Erythroblast (primary cell): ENCODE measurements at regions not wholly inside any gene's neighbourhood (a gene's known extent, or its start where the extent isn't known, plus 50 kb on each side); places are given as distances from the start of the nearest gene placed in this dataset.

Experiments
- DNase-seq, 2 experiments: peaks; one replicate each; lab custom pipeline; 2025; lab: John Stamatoyannopoulos, UW
- GATA1 ChIP-seq: IDR thresholded peaks from 2 replicates; pipeline ENCODE4 v1.6.1; 2011; ENCODE audit warnings: low read depth, mild to moderate bottlenecking, control low read depth, low read length, moderate library complexity
- POLR2A ChIP-seq: IDR thresholded peaks from 2 replicates; pipeline ENCODE4 v1.6.1; 2011; ENCODE audit warnings: mild to moderate bottlenecking, low read length

DNA sequence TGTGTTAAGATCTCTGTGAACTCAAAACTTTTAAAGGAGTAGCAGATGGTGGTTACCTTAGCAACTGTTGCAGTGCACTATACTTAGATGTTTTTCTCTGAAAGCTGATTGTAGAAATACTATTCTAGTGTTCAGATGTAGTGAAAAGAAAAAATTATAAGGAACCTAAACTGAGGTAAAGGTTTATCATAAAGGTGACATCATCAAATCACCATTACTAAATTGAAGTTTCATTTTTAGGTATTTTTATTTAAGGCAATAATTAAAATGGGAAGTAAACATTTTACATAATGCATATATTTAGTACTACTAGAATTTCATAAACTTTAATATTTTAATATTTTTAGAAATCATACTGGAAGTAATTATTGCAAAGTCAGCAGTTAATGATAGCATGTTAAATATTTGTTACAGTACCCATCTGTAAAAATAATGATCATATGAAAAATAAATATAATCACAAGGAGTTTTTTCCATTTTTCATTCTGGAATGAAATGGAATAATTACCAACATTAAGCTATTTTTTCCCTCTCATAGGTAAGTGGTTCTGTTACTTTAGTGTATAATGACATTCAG, 141.1 kb upstream of the NAV3 start:
- DNase-seq: no peak
- TF ChIP-seq GATA1 (no peak), POLR2A (no peak)

- TF ChIP-seq POLR2A: no peak
- TF ChIP-seq GATA1: no peak
- no peak for DNase-seq
These were observed 143.4 kb upstream of the NAV3 start for GRCh38 chr12:77687321-77687720.

GRCh38 chr12:77686760-77687159, 143.9 kb upstream of the NAV3 start:
- no peak for TF ChIP-seq GATA1
- TF ChIP-seq POLR2A: no peak
- no peak for DNase-seq

GRCh38 chr12:77685901-77686300, 144.8 kb upstream of the NAV3 start:
- DNase-seq: no peak
- TF ChIP-seq GATA1 (no peak), POLR2A (no peak)

DNA sequence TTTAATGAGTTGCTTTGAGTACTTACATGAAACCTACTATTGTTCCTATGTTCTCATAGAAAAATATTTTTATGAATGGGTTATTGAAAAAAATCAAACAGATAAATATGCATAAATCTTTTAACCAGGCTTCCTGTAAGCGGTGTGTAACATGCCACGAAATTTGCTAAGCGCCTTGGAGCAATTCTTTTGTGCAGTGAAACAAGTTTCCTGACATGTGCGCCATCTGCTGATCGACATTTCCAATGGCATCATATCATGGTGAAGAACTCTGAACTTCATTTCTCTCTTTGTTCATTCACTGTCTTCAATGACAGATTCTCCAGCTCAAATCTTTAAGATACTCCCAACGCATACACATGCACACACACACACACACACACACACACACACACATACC, 145.6 kb upstream of the NAV3 start:
- TF ChIP-seq POLR2A (no peak), GATA1 (no peak)
- DNase-seq: peak; percentile 2 to 26

DNA sequence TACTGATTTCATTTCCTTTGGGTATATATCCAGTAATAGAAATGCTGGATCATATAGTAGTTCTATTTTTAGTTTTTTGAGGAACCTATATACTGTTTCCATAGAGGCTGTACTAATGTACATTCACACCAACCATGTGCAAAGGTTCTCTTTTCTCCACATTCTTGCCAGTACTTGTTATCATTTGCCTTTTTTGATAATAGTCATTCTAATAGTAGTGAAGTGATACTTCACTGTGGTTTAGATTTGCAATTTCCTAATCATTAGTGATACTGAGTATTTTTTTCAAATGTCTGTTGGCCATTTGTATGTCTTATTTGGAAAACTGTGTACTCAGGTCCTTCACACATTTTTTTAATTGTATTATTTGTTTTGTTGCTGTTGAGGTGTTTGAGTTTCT, 148.2 kb upstream of the NAV3 start:
- no peak for TF ChIP-seq POLR2A
- no peak for TF ChIP-seq GATA1
- no peak for DNase-seq

DNA sequence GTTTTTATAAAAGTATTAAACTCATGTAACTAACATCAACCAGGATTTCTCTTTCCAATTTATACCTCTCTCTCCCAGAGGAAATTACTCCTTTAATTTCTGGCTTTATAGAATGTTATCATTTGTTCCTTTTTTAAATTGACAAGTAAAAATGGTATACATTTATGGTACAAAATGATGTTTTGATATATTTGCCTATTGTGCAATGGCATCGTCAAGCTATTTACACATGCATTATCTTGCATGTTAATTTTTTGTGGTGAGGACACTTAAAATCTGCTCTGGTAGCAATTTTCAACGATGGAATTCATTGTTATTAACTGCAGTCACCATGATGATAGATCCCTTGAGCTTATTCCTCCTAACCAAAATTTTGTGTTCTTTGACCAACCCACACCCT, 149.0 kb upstream of the NAV3 start:
- TF ChIP-seq POLR2A (no peak), GATA1 (no peak)
- no peak for DNase-seq

DNA sequence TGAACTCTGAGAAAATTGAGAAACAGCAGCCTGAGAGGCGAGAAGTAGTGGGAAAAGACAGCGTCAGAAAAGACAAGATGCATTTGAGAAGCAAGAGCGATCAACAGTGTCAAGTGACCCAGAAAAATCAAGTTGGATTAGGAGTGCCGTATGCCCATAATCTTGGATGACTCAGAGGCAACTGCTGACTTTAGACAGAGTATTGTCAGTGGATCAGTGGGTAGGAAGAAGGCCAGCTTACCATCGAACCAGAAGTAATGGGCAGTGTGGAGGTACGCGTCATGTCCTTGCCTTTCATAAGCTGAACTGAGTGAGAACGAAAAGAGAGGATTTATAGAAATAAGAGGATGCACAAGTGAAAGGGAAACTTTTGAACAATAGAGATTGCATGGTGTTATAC, 151.0 kb upstream of the NAV3 start:
- no peak for DNase-seq
- TF ChIP-seq POLR2A (no peak), GATA1 (no peak)

DNA sequence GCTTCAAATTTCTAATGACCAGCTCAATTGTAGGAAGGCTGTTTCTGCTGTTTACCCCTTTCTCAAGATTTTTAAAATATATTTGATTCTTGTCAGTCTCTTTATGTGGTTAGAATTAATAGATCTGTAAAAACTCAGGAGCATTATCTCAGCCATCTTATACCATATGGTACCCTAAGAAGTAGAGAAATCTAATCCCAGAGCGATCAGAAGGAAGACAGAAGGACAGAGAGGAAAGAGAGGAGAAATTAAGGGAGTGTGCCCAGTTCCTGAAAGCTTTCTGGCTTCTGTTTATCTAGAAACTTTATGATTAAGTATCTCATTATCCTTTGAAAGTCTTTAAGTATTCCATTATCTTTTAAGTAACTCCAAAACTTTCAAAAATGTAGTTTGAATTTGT, 152.1 kb upstream of the NAV3 start:
- TF ChIP-seq POLR2A: no peak
- no peak for TF ChIP-seq GATA1
- no peak for DNase-seq

DNA sequence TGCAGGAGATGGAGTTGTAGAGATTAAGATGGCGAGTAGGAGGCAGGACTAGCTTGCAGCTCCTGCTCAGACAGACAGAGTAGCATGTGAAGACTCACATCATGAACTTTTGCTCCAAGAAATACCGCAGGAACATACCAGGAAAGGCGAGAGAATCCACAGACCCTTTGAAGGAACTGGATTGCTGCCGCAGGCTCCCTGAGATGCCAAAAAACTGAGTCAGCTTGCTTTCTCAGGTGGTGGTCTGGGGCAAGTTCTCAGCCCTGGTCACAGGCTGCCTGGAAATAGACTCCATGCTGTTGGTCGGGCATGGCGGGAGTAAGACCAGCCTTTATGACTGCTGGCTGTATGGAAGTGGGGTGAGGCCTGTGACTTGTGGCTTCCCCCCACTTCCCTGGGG, 163.6 kb upstream of the NAV3 start:
- TF ChIP-seq GATA1: no peak
- TF ChIP-seq POLR2A: no peak
- DNase-seq: no peak

DNA sequence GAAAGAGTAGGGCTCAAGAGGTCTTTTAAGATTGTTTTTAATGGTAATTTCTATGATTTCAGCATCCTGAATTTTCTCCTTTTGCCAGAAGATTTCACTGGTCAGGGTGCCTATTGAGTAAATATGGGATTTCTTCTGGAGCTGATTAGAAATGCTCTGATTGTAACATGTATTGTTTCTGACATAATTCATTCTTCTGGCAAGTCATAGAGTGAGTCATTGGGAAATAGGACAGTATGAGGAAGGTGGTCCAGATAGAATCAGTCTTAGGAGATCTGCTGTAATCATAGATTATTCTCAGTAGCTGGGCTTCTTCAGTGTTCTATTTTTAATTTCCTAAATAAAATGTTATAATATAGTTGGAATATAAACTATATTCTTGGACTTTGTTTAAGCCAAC, 182.0 kb upstream of the NAV3 start:
- DNase-seq: no peak
- TF ChIP-seq POLR2A (no peak), GATA1 (no peak)

DNA sequence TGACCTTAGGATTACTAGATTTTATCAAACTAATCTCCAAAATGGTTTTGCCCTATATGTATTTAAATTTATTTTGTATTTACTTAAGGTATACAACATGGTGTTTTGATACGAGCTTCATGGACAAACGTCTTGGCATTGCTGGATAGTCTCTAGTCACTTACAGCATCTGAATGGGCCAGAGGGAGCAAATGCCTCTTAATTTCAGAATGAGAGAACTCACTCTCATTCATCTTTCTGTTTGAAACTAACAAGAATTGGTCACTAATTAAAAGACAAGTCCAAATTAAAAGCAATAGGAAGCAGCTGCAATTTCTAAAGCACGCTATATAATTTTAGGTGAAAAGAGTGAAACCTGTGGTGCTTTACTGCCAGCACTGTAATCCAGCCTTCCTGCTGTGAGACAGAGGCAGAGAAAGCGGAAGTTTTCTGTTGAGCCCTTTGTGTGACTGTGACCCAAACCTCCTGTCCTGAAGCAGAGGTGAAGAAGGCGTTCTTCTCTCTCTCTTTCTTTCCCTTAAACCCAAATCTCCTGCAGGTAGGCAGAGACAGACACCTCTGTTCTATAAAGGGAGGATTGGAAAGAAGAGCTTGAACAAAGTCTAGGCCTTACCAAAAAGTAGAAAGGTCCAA, 184.6 kb upstream of the NAV3 start:
- no peak for TF ChIP-seq GATA1
- no peak for TF ChIP-seq POLR2A

GRCh38 chr12:77644915-77645605, 185.6 kb upstream of the NAV3 start:
- no peak for DNase-seq
- no peak for TF ChIP-seq POLR2A
- TF ChIP-seq GATA1: no peak

More for the DNA sequence above, 184.6 kb upstream of the NAV3 start:
- no peak for DNase-seq

DNA sequence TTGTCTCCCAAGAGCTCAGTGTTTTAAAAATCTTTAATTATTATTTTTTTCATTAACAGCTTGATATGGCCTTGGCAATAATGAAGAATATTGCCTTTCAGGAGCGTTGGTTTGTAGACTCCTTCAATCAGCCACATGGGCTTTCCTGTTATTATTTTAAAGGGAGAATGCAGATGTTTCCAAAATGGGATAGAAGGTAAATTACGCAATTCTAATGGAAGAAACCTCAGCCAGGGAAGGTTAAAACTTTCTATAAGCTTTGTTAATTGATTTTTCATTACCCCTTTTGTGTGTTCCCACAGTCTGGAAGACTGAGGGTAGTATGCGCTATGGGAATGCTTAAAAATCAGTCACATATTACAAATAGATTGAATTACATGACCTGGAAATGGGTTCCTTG, 188.4 kb upstream of the NAV3 start:
- TF ChIP-seq GATA1 (no peak), POLR2A (no peak)
- DNase-seq: no peak

- no peak for TF ChIP-seq GATA1
- no peak for TF ChIP-seq POLR2A
- no peak for DNase-seq
These were observed 190.3 kb upstream of the NAV3 start for GRCh38 chr12:77640356-77640755.
